HL-60 (cell line): ENCODE measurements at regions not wholly inside any gene's neighbourhood (a gene's known extent, or its start where the extent isn't known, plus 50 kb on each side); places are given as distances from the start of the nearest gene placed in this dataset.

Experiments used
- POLR2AphosphoS5 ChIP-seq: IDR thresholded peaks from 2 replicates; pipeline ENCODE4 v1.6.1; 2012; ENCODE audit warnings: low read depth
- SPI1 ChIP-seq: IDR thresholded peaks from 2 replicates; pipeline ENCODE4 v1.6.1; 2012; ENCODE audit warnings: low read depth, mild to moderate bottlenecking, borderline replicate concordance
- TF ChIP-seq, protein P1 (sequence below): IDR thresholded peaks from one replicate; pipeline ENCODE4 v1.5.1; 2011; ENCODE audit warnings: low read length, control low read depth, inconsistent platforms; ENCODE audit not compliant: insufficient read depth

- TF ChIP-seq, protein P1, sequence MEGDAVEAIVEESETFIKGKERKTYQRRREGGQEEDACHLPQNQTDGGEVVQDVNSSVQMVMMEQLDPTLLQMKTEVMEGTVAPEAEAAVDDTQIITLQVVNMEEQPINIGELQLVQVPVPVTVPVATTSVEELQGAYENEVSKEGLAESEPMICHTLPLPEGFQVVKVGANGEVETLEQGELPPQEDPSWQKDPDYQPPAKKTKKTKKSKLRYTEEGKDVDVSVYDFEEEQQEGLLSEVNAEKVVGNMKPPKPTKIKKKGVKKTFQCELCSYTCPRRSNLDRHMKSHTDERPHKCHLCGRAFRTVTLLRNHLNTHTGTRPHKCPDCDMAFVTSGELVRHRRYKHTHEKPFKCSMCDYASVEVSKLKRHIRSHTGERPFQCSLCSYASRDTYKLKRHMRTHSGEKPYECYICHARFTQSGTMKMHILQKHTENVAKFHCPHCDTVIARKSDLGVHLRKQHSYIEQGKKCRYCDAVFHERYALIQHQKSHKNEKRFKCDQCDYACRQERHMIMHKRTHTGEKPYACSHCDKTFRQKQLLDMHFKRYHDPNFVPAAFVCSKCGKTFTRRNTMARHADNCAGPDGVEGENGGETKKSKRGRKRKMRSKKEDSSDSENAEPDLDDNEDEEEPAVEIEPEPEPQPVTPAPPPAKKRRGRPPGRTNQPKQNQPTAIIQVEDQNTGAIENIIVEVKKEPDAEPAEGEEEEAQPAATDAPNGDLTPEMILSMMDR = no peak
- no peak for TF ChIP-seq POLR2AphosphoS5
- no peak for TF ChIP-seq SPI1
These were observed 113.7 kb downstream of the ACER2 start for GRCh38 chr9:19522558-19522957.
